Stimulated activated CD8-positive, alpha-beta memory T cell treated with anti-CD3 and anti-CD28 coated beads, Interleukin-7, amount 100 ng/mL, for 24 hours (primary cell): ENCODE measurements at regions not wholly inside any gene's neighbourhood (a gene's known extent, or its start where the extent isn't known, plus 50 kb on each side); places are given as distances from the start of the nearest gene placed in this dataset.
"Not testable (repeated sequence)": the region's sequence is repeated elsewhere in the genome, so short reads cannot be mapped to it uniquely, and the experiment has no call there.

Experiments
- DNase-seq: peaks from one replicate; pipeline ENCODE4 v3.0.0-alpha.2; 2020; ENCODE audit warnings: low read depth

DNA sequence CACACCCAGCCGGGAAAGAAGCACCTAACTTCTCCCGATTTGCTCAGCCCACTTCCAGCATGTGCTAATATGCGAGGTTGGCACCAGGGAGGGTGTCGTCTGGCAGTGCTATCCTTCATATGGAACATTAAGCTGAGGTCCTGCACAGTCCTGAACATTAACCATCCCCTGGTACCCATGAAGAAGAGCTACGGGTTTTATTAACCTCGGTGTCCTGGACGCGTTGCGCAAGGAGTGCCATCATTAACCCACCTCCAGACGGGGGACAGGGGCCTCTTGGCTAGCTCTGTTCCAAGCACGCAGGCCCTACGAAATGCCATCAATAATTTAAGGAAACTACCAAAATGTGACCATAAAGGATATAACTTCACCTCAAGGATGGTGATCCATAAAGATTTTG lies 193.5 kb downstream of the MAF start:
- DNase-seq = no peak

DNA sequence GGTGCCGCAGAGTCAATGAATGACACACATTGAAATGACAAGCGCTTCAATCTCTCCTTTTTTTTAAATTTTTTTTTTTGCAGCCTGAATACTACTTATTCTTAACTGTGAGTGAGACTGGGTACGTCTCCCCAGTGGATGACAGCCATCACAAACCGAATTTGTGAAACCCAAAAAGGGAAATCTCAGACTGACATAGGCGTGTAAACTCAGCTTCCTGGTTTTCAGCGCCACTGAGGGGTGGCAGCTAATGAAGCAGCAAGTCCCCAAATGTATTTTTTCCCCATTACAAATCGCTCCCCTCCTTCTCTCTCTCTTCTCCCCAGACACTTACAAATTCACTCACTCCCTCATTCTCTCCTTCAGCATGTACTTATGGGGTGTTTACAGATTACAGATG lies 196.0 kb downstream of the MAF start:
- DNase-seq = no peak

DNA sequence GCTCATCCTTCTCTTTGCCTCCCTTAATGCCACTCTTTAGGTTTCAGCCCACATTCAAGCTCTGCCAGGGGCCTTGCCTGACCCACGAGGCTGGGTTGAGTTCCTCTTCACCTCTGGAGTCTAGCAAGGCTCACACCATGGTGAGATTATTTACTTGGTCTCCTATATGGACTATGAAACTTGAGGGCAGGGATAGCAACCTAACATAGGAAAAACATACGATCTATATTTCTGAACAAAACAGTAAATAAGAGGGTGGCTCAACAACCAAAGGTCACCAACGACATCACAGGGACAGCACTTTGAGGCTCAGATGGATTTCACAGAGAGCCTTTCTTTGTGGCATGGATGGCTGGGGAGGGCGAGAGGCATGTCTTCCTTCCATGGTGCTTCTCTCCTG lies 197.0 kb downstream of the MAF start:
- no peak for DNase-seq

DNA sequence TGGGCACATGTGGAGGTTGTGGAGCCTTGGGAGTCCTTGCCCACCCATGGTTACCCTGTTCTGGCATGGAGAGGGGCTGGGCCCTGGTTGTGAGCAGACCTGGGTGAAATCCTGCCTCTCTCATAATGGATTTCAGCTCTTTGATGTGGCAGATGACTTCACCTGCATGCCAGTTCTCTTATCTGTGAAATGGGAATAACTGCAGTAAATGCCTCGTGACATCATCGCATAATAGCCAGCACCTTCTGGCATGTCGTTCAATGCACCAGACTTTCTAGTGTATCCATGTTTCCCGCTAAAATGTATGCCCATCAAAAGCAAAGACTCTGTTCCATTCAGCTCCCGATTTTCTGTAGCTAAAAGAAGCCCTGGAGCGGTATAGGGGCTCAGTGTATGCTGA lies 197.6 kb downstream of the MAF start:
- DNase-seq = no peak

- no peak for DNase-seq
These were observed 198.2 kb downstream of the MAF start for GRCh38 chr16:79402356-79402755.

DNA sequence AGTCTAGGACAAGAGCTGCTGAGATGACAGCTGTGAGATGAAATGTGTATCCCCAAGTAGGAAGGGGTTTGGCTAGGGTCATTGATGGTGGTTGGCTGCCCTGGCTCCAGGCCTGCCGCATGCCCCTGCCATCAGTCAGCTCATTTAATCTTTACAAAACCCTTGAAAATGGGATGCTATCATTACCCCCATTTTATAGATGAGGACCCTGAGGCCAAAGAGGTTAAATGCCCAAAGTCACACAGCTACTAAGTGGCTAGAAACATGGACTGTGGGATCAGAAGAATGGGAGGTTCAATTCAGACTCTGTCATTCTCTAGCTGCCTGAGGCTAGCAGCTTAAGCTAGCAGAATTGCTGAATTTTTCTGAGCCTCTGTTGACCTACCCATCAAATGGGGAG lies 198.8 kb downstream of the MAF start:
- DNase-seq = no peak

DNA sequence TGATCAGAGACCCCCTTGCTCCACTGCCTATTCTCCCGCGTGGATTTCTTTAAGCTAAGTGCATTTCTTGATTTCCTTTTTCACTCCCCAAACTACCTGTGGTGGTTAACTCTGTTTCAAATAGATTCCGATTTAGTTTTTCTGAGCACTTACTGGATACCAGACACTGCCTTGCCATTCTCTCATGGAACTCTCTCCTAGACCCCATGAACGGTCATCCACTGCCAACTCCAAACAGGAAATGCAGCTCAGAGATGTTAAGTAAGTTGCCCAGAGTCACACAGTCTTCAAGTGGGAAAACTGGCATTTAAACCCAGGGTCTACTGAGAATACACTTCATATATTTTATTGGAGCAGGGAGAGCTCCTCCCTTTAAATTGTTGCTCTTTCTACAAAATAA lies 199.4 kb downstream of the MAF start:
- DNase-seq = no peak

- no peak for DNase-seq
These were observed 199.9 kb downstream of the MAF start for GRCh38 chr16:79400462-79401149.

DNA sequence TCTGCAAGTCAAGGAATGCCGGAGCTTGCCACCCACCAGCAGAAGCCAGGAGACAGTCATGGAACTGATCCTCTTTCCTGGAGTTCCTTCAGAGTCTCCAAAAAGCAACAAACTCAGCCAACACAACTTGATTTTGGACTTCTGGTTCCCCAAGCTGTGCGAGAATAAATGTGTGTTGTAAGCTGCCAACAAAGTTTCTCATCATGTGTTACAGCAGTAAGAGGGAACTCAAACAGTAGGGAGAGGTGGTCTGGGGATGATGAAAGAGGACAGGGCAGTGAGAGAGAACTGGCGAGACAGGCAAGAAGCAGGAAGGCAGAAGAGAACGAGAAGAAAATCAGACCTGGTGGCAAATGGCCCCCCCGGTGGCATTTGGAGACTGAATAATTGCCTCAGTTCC lies 204.9 kb downstream of the MAF start:
- DNase-seq = no peak

GRCh38 chr16:79394206-79394605 lies 206.3 kb downstream of the MAF start:
- DNase-seq = no peak

DNA sequence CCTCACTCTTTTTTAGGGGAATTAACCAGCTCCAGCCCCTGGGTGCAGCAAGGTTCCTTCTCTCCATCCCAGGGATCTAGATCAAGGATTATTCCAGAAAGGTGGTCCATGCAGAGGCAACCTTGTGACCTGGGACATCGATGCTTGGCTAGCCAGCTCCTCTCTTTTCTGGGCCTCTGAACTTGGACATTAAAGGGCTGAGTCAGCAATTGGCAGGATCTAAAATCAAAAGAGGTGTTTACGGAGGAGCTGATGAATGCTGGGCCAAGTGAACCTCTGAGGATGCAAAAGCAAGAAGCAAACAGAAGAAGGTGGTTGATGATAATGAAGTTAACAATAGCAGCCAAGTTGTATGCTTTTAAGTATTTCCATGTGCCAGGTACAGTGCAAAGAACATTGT lies 207.0 kb downstream of the MAF start:
- no peak for DNase-seq

DNA sequence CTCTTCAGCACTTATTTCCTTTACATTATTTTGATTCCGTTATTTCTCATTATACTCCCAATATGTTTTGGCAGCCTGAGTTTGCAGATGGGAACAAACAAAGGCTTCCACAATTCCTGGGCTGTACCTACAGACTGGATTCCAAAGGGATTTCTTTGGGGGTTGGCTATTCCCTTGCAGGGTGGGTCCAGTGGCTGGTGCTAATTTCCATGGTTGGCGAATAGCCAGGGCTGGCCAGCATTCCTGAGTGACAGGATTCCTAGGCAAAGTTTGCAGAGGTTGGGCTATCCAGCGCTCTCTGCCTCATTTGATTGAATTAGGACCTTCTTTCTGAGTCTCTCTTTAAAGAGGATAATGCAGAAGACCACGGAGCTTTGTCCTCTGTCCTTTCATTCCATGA lies 207.4 kb downstream of the MAF start:
- DNase-seq = no peak

DNA sequence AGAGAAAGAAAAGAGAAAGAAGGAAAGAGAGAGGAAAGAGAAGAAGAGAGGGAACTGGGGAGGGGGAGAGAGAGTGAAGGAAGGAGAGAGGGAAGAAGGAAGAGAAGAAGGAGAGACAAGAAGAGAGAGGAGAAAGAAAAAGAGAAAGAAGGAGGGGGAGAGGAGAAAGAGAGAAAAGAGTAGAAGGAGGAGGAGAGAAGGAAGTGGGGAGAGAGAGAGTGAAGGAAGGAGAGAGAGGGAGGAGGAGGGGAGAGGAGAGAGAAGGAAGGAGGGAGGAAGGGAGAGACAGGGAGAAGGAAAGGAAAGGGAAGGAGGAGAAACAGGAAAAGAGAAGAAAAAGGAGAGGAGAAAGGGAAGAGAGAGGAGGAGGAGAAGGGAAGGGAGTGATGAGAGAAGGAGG lies 208.5 kb downstream of the MAF start:
- no peak for DNase-seq

GRCh38 chr16:79391395-79391794 lies 209.1 kb downstream of the MAF start:
- no peak for DNase-seq

DNA sequence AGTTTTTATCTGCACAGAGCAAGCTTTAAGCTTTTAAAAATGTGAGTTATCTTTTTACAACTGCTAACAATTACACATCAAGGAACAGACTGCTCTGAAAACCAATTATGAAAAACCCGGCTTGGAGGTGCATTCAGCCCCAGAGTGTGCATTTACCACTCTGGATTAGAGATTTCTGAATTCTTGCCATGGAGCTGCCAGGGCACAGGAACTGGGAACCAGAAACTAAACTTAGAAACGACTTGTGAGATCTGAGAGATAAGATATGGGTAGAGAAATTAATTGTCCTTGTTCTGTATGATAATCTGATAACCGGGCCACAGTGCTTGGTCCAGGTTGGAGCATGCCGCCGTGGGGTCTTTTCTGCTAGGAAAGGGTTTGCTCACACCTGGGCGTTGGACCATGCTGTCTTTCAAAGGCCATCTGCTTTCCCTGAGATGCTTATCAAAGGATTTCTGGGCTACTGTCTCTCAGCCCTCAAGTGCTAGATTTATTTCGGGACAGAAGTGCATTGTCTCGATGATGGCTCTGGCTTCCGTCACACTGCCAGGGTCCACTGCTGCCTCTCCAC lies 210.0 kb downstream of the MAF start:
- no peak for DNase-seq

DNA sequence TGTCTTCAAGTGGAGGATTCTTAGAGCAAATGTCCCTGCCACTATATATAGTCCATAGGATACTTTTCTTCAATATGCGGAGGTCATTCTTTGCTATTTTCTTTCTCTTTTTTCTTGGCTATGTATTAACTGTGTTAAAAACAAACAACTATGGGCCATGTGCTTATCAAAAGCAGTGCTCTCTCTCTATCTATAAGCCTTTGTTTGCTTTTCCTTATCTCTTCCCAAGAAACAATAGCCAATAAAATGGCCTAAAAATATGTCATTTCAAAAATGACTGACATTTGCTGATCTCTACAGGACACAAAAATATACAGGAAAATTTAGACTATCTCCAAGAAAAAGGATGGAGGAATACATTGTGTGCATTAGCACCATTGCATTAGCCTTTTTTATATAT lies 212.1 kb downstream of the MAF start:
- DNase-seq = no peak

DNA sequence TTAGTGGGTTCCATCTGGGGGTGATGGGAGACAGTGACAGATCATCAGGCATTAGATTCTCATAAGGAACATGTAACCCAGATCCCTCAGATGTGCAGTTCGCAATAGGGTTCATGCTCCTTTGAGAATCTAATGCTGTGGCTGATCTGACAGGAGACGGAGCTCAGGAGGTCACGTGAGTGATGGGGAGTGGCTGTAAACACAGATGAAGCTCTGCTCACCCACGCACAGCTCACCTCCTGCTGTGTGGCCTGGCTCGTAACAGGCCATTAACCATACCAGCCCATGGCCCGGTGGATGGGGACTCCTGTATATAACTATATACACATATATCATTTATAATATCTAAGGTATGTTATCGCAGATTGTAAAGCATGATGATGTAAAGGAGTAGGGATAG lies 214.2 kb downstream of the MAF start:
- no peak for DNase-seq

DNA sequence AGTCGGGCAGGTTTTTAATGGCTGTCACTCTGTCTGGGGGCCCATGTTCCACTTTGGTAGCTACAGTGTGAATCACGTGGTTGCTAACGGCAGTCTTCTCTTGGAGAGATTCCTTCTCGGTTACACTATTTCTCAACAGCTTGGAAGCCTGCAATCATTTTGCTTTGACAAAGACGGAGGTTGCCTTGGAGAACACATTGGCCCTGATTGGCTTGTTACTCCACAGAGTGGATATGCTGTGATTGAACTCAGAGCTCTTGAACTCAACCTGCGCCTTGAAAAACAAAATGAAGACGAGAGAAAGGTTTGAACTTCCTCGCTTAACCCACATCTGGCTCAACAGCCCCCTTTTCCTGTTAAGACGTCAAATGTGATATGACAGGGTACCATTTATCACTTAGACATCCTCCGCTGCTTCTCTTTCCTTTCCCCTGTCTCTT lies 218.9 kb downstream of the MAF start:
- DNase-seq = no peak

GRCh38 chr16:79380995-79381602 lies 219.4 kb downstream of the MAF start:
- DNase-seq = no peak

GRCh38 chr16:79379095-79379494 lies 221.4 kb downstream of the MAF start:
- no peak for DNase-seq

GRCh38 chr16:79377082-79377481 lies 223.5 kb downstream of the MAF start:
- DNase-seq = not testable (repeated sequence)

DNA sequence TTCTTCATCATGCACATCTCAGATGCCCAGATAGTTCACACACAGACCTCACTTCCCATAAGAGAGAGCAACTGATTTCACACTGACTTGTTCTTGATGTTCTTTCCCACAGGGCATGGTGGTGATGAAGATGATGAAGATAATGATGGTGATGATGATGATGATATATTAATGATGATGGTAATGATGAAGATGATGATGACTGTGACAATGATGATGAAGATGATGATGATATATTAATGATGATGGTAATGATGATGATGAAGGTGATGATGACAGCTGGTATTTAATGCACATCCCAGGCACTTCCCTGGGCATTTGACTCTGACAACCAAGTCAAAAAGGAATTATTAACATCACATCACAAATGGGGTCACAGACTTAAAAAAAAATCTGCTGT lies 225.2 kb downstream of the MAF start:
- DNase-seq = no peak

DNA sequence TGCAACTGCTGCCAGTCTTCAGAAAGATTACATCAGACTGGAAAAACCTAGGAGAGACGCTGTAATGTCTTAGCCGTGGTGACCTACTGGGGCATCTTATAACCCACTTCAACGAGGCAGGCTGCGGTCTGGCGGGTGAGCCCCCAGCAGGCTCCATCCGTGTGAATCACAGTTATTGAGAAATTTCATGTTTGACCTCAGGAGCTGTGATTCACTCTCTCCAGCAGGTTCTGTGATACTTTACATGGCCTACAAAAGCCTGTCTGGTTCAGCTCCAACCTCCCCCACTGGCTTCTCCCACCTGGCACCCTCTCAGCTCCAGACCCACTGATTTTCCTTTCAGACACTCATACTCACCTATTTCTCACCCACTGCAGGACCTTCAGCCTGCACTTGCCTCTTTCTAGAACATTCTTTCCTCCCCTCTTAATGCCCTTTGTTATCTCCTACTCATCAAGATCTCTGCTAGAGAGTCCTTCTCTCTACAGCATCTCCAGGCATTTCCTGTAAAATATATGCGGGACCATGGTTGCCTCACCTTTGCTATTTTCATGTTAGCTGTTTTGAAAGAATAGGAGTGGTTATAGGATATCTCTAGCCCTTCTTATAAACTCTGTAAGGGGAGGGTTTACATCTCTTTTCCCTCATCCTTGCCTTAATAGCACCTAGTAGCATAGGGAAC lies 227.9 kb downstream of the MAF start:
- DNase-seq = no peak
